ENCODE measurements at regions not wholly inside any gene's neighbourhood (a gene's known extent, or its start where the extent isn't known, plus 50 kb on each side); places are given as distances from the start of the nearest gene placed in this dataset.
A peak's percentile ranks its signal among the peaks of the same experiment; 100 is the strongest.

- no peak for DNase-seq
These were observed 96.4 kb upstream of the ST6GAL2 start for GRCh38 chr2:106982350-106982749.

GRCh38 chr2:106983305-106983704, 97.3 kb upstream of the ST6GAL2 start:
- no peak for DNase-seq

- no peak for DNase-seq
These were observed 102.4 kb upstream of the ST6GAL2 start for GRCh38 chr2:106988361-106988760.

- DNase-seq, result no peak
These were observed 104.3 kb upstream of the ST6GAL2 start for GRCh38 chr2:106990297-106990696.

GRCh38 chr2:106991866-106992265, 105.9 kb upstream of the ST6GAL2 start:
- no peak for DNase-seq

GRCh38 chr2:106995556-106995955, 109.6 kb upstream of the ST6GAL2 start:
- peak; percentile 62 for DNase-seq

GRCh38 chr2:106996171-106996769, 110.3 kb upstream of the ST6GAL2 start:
- DNase-seq, result peak; percentile 85

GRCh38 chr2:106997204-106997603, 111.2 kb upstream of the ST6GAL2 start:
- DNase-seq, result peak; percentile 16

- DNase-seq, result no peak
These were observed 115.1 kb upstream of the ST6GAL2 start for GRCh38 chr2:107001062-107001461.

GRCh38 chr2:107001551-107001950, 115.6 kb upstream of the ST6GAL2 start:
- no peak for DNase-seq

- no peak for DNase-seq
These were observed 116.2 kb upstream of the ST6GAL2 start for GRCh38 chr2:107001964-107002696.

GRCh38 chr2:107002735-107003134, 116.8 kb upstream of the ST6GAL2 start:
- peak; percentile 9 for DNase-seq

- DNase-seq, result no peak
These were observed 119.9 kb upstream of the ST6GAL2 start for GRCh38 chr2:107005853-107006252.

GRCh38 chr2:107006836-107007235, 120.9 kb upstream of the ST6GAL2 start:
- no peak for DNase-seq

- no peak for DNase-seq
These were observed 122.0 kb upstream of the ST6GAL2 start for GRCh38 chr2:107007927-107008326.

- DNase-seq, result no peak
These were observed 122.9 kb upstream of the ST6GAL2 start for GRCh38 chr2:107008843-107009242.

- DNase-seq, result no peak
These were observed 123.3 kb upstream of the ST6GAL2 start for GRCh38 chr2:107009275-107009674.

GRCh38 chr2:107012714-107013306, 126.8 kb upstream of the ST6GAL2 start:
- no peak for DNase-seq

- no peak for DNase-seq
These were observed 127.9 kb upstream of the ST6GAL2 start for GRCh38 chr2:107013884-107014283.

GRCh38 chr2:107018366-107018765, 132.4 kb upstream of the ST6GAL2 start:
- peak; percentile 36 for DNase-seq

GRCh38 chr2:107020392-107020791, 134.4 kb upstream of the ST6GAL2 start:
- no peak for DNase-seq

GRCh38 chr2:107024269-107024668, 138.3 kb upstream of the ST6GAL2 start:
- DNase-seq, result no peak

GRCh38 chr2:107025291-107025857, 139.4 kb upstream of the ST6GAL2 start:
- no peak for DNase-seq

- DNase-seq, result no peak
These were observed 140.0 kb upstream of the ST6GAL2 start for GRCh38 chr2:107025869-107026380.
